Gastroesophageal sphincter (tissue), 4 donors: ENCODE measurements at regions not wholly inside any gene's neighbourhood (a gene's known extent, or its start where the extent isn't known, plus 50 kb on each side); places are given as distances from the start of the nearest gene placed in this dataset.

Source experiments
- ATAC-seq: fragments of 150-250 bp; one replicate; pipeline ENCODE4 v1.9.1; 2016; ENCODE audit warnings: mild to moderate bottlenecking, moderate library complexity
- H3K27ac ChIP-seq, 4 donors: fragments of 200-600 bp; sonication (generic) in 3 of 4; 1 replicate in 3 of 4; 2 replicates in 1 of 4; pipeline ENCODE4 v1.5.1; 2016 to 2019
- H3K27me3 ChIP-seq: fragments of 200-600 bp; sonication (generic); one replicate; pipeline ENCODE4 v1.5.1; 2019
- H3K36me3 ChIP-seq, 2 donors: fragments of 200-600 bp; sonication (generic); one replicate each; pipeline ENCODE4 v1.5.1; 2019; ENCODE audit warnings: control low read depth in 1 of 2
- H3K4me1 ChIP-seq, 3 donors: fragments of 200-600 bp; sonication (generic); 1 replicate in 2 of 3; 2 replicates in 1 of 3; pipeline ENCODE4 v1.5.1; 2016 to 2019; ENCODE audit warnings: control low read depth in 2 of 3
- H3K4me3 ChIP-seq, 2 donors: fragments of 200-600 bp; sonication (generic); one replicate each; pipeline ENCODE4 v1.5.1; 2019; ENCODE audit warnings: mild to moderate bottlenecking in 1 of 2, moderate library complexity in 1 of 2
- H3K9me3 ChIP-seq, 3 donors: fragments of 200-600 bp; sonication (generic); one replicate each; pipeline ENCODE4 v1.5.1; 2017 to 2019; ENCODE audit warnings: control low read depth in 2 of 3
- CTCF ChIP-seq, 4 experiments: fragments of 200-600 bp in 2 of 4; fragments of 450-650 bp in 2 of 4; sonication (generic) in 1 of 4; IDR thresholded peaks; one replicate each; pipeline ENCODE4 v1.5.1; 2017 to 2019; ENCODE audit warnings: antibody characterized with exemption in 4 of 4, mild to moderate bottlenecking in 2 of 4, moderate library complexity in 2 of 4
- EP300 ChIP-seq: sonication (generic); formaldehyde crosslinking; IDR thresholded peaks from one replicate; pipeline ENCODE4 v1.6.1; 2017; ENCODE audit warnings: antibody characterized with exemption, mild to moderate bottlenecking
- POLR2A ChIP-seq, 2 donors: fragments of 450-650 bp; IDR thresholded peaks; one replicate each; pipeline ENCODE4 v1.6.1; 2017; ENCODE audit warnings: antibody characterized with exemption in 2 of 2, mild to moderate bottlenecking in 2 of 2, moderate library complexity in 1 of 2
- POLR2AphosphoS5 ChIP-seq: sonication (generic); formaldehyde crosslinking; IDR thresholded peaks from one replicate; pipeline ENCODE4 v1.6.1; 2017; ENCODE audit warnings: antibody characterized with exemption
- WGBS, 2 donors: methylation state at CpG; one replicate each; pipeline ENCODE4 v1.1.5; 2018; ENCODE audit warnings: low coverage in 1 of 2; 5-methylcytosine and 5-hydroxymethylcytosine counted together

DNA sequence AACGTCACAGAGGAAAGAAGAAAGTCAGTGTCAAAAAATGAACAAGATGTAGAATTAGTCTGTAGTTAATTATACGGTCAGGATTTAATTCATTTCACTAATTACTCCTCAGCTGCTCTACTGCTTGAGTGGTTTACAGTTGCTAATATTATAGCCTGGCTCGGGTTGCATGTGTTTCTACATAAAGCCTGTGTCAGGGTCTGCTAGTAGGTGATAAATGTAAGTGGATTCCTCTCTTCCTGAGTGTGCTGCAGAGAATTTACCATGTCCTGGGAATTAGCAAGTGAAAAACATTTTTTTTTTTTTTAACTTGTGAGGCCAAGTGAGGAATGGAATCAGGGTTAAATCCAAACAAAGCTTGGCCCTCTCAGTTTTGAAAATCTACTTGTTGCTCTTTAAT is 622.6 kb downstream of the EPHA4 start:
- no peaks in the 10 kb centered on the region for H3K4me1 ChIP-seq
- H3K27me3 ChIP-seq = no peaks in the 10 kb centered on the region
- no peaks in the 10 kb centered on the region for H3K9me3 ChIP-seq
- no peak for ATAC-seq
- TF ChIP-seq POLR2A (IDR thresholded peaks at IDR 0.05) (no peak), CTCF (IDR thresholded peaks at IDR 0.05) (no peak), POLR2AphosphoS5 (no peak), EP300 (no peak)
- no peak overlapping the region for H3K4me3 ChIP-seq
- no peak overlapping the region for H3K27ac ChIP-seq
- no peaks in the 10 kb centered on the region for H3K36me3 ChIP-seq
- 27 to 52% methylated on average over 3 of the region's 3 CpGs for WGBS, 2 donors

DNA sequence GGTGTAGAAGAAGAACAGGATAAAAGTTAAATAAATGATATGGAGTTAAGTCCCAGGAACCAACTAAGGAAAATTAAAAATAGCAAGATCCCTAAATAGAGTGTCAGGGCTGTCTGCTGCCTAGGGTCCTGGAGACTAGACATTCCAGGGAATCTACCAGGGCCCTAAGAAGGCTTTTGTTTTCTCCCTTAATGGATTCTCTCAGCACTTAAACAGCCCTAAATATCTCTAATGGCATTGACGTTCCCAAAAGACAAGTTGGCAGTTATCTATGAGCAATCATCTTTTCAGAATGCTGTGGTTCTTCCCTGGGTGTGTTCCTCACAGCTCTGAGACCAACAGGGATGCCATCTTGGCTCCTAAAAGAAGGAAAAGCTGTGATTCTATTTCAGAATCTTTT is 616.3 kb downstream of the EPHA4 start:
- Histone ChIP-seq H3K36me3 (no peaks in the 10 kb centered on the region), H3K27me3 (no peaks in the 10 kb centered on the region), H3K9me3 (no peaks in the 10 kb centered on the region), H3K4me1 (peaks cover 0 to 18% (median 3%) of the 10 kb centered on the region in 3 donors), H3K4me3 (no peak overlapping the region), H3K27ac (no peak overlapping the region)
- WGBS, 2 donors = 14 to 22% methylated on average over 1 of the region's 1 CpG
- ATAC-seq = no peak
- no peak for TF ChIP-seq POLR2AphosphoS5
- no peak for TF ChIP-seq CTCF (IDR thresholded peaks at IDR 0.05)
- no peak for TF ChIP-seq POLR2A (IDR thresholded peaks at IDR 0.05)
- no peak for TF ChIP-seq EP300

DNA sequence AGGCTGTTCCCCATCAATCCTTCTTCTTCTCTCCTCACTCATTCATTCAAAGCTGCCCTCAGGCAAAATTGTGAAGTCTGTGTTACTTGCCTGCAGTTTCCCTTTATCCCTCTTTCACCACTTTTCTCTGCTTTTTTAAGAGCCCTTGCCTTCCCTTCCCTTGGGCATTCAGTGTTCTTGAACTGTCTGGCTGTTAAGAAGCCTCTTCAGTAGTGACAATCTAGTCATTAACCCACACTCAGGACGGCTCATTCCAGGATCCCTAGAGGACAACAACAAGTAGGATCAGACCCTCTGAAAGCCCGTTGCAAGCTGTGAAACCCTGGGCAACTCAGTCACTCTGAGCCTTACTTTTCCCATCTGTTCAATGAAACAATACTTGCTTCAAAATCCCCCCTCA is 615.7 kb downstream of the EPHA4 start:
- ATAC-seq = no peak
- Histone ChIP-seq H3K27ac (no peak overlapping the region), H3K4me1 (peaks cover 0 to 24% (median 3%) of the 10 kb centered on the region in 3 donors), H3K27me3 (no peaks in the 10 kb centered on the region), H3K4me3 (no peak overlapping the region), H3K9me3 (no peaks in the 10 kb centered on the region), H3K36me3 (no peaks in the 10 kb centered on the region)
- no CpG with 5 or more reads among the region's 2 CpGs for WGBS, 2 donors
- TF ChIP-seq EP300 (no peak), POLR2A (IDR thresholded peaks at IDR 0.05) (no peak)

DNA sequence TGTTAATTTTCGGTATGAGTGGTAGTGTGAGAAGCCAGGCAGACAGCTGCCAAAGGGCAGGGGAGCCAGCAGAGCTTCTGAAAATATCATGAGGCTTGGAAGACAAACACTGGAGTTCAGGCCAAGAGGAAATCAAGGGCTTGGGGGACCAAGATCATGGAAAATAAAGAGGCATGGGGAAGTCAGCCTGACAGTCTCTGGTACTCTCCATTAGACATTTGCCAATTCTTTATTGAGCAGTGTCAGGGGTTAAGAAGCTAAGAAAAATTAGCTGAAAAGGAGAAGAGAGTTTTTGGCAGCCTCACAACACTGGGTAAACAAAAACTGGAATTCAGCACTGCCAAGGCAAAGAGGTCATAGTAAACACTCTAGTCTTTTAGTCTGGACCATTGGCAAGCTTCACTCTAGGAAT is 612.7 kb downstream of the EPHA4 start:
- no peaks in the 10 kb centered on the region for H3K9me3 ChIP-seq
- H3K27ac ChIP-seq = no peak overlapping the region
- 0% methylated on average over 1 of the region's 1 CpG for WGBS, 2 donors
- no peaks in the 10 kb centered on the region for H3K36me3 ChIP-seq
- no peak for ATAC-seq
- H3K27me3 ChIP-seq = no peaks in the 10 kb centered on the region
- TF ChIP-seq POLR2AphosphoS5 (peak; percentile 19), POLR2A (IDR thresholded peaks at IDR 0.05) (no peak)
- H3K4me1 ChIP-seq = peaks cover 0 to 24% (median 3%) of the 10 kb centered on the region in 3 donors
- H3K4me3 ChIP-seq = no peak overlapping the region

DNA sequence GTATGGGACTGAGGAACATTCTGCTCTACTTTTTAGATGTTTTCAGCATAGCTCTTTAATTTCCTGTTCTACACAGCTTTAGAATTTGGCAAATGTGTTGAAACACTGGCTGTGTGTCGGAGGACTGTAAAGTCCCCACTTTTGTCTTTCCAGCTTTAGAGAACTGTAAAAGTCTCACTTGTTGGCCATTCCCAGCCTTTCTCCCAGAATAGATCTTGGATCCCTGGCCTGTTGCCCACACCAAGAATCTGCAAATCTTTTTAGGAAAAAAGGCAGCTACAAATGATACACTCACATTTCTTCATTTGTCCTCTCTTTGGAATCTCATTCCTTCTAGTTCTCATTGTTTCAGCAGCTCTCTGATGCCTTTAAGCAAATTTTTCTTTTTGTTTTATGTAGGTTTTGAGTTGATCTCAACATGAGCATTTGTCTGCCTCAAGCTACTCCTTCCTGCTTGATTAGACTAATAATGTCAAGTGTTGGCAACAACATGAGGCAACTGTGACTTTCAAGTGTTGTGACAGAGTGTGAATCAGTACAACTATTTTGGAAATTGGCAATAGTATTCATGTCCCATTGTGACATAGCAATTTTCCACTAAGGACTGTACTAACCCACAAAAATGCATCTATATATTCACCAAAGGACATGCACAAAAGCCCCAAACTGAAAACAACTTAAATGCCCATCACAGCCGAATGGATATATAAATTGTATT is 610.8 kb downstream of the EPHA4 start:
- no peaks in the 10 kb centered on the region for H3K36me3 ChIP-seq
- ATAC-seq = no peak
- H3K27ac ChIP-seq = no peak overlapping the region
- TF ChIP-seq POLR2AphosphoS5 (no peak), POLR2A (IDR thresholded peaks at IDR 0.05) (no peak), CTCF (IDR thresholded peaks at IDR 0.05) (no peak), EP300 (no peak)
- H3K27me3 ChIP-seq = no peaks in the 10 kb centered on the region
- H3K4me3 ChIP-seq = no peak overlapping the region
- no peaks in the 10 kb centered on the region for H3K9me3 ChIP-seq
- H3K4me1 ChIP-seq = peaks cover 0 to 24% (median 3%) of the 10 kb centered on the region in 3 donors
- 64 to 94% methylated on average over 1 to 2 of the region's 2 CpGs for WGBS, 2 donors

- Histone ChIP-seq H3K9me3 (no peaks in the 10 kb centered on the region), H3K4me1 (peaks cover 0 to 24% (median 3%) of the 10 kb centered on the region in 3 donors), H3K36me3 (no peaks in the 10 kb centered on the region), H3K27me3 (no peaks in the 10 kb centered on the region), H3K27ac (no peak overlapping the region), H3K4me3 (no peak overlapping the region)
- TF ChIP-seq CTCF (IDR thresholded peaks at IDR 0.05) (no peak), EP300 (no peak), POLR2A (IDR thresholded peaks at IDR 0.05) (no peak), POLR2AphosphoS5 (no peak)
- 45 to 60% methylated on average over 2 of the region's 2 CpGs for WGBS, 2 donors
- no peak for ATAC-seq
Observed at GRCh38 chr2:220962556-220962955, 609.5 kb downstream of the EPHA4 start.
